ENCODE measurements at regions not wholly inside any gene's neighbourhood (a gene's known extent, or its start where the extent isn't known, plus 50 kb on each side); places are given as distances from the start of the nearest gene placed in this dataset.

- Histone ChIP-seq H3K4me1 (no peaks in the 10 kb centered on the region), H3K27me3 (no peaks in the 10 kb centered on the region), H3K4me3 (no peak overlapping the region), H3K27ac (no peak overlapping the region), H3K9me3 (no peaks in the 10 kb centered on the region), H3K36me3 (no peaks in the 10 kb centered on the region)
- no peak for TF ChIP-seq POLR2A (IDR thresholded peaks at IDR 0.05)
- no peak for TF ChIP-seq CTCF (IDR thresholded peaks at IDR 0.05)
- no peak for TF ChIP-seq EP300 (IDR thresholded peaks at IDR 0.05; ENCODE audit: low read depth)
- TF ChIP-seq POLR2AphosphoS5 (IDR thresholded peaks at IDR 0.05), result no peak
- in situ Hi-C loops (cut with MboI; ENCODE audit: low pct_ligation_motif_present in 1 of 4, low pct_unique_long_range_greater_than_20kb in 1 of 4, low sequenced_read_pairs in 3 of 4), result no loop called here
- intact Hi-C loops (cut with DNase I; ENCODE audit: low total_unique reads), result loop anchor here (5.0 kb wide), 1 partner anchor 1707 kb away; no protein-coding TSS in a partner anchor
- 48 to 54% methylated on average over 5 of the region's 5 CpGs for WGBS, 2 donors (ENCODE audit: low coverage in 1 of 2)
- no peak for DNase-seq
These were observed 193.4 kb upstream of the CPHXL start for GRCh38 chr16:75919664-75920063.

- DNase-seq, result no peak
- no peaks in the 10 kb centered on the region for H3K9me3 ChIP-seq
- intact Hi-C loops (cut with DNase I; ENCODE audit: low total_unique reads), result no loop called here
- H3K27ac ChIP-seq, result no peak overlapping the region
- in situ Hi-C loops (cut with MboI; ENCODE audit: low pct_ligation_motif_present in 1 of 4, low pct_unique_long_range_greater_than_20kb in 1 of 4, low sequenced_read_pairs in 3 of 4), result no loop called here
- TF ChIP-seq POLR2A (IDR thresholded peaks at IDR 0.05) (no peak), EP300 (IDR thresholded peaks at IDR 0.05; ENCODE audit: low read depth) (no peak), CTCF (IDR thresholded peaks at IDR 0.05) (no peak), POLR2AphosphoS5 (IDR thresholded peaks at IDR 0.05) (no peak)
- no peaks in the 10 kb centered on the region for H3K27me3 ChIP-seq
- H3K4me1 ChIP-seq, result no peaks in the 10 kb centered on the region
- no peak overlapping the region for H3K4me3 ChIP-seq
- no peaks in the 10 kb centered on the region for H3K36me3 ChIP-seq
- WGBS, 2 donors (ENCODE audit: low coverage in 1 of 2), result 54% methylated on average over 2 of the region's 2 CpGs; no CpG with 5 or more reads in 1 of the 2 donors
These were observed 195.0 kb upstream of the CPHXL start for GRCh38 chr16:75921281-75921680.

- no peak for DNase-seq
- H3K27ac ChIP-seq, result no peak overlapping the region
These were observed 196.0 kb upstream of the CPHXL start for GRCh38 chr16:75922250-75922649.

GRCh38 chr16:75924397-75924796, 198.1 kb upstream of the CPHXL start:
- Histone ChIP-seq H3K4me1 (no peaks in the 10 kb centered on the region), H3K36me3 (no peaks in the 10 kb centered on the region), H3K27me3 (no peaks in the 10 kb centered on the region), H3K27ac (no peak overlapping the region), H3K4me3 (no peak overlapping the region), H3K9me3 (no peaks in the 10 kb centered on the region)
- DNase-seq, result no peak
- no peak for TF ChIP-seq POLR2AphosphoS5 (IDR thresholded peaks at IDR 0.05)
- in situ Hi-C loops (cut with MboI; ENCODE audit: low pct_ligation_motif_present in 1 of 4, low pct_unique_long_range_greater_than_20kb in 1 of 4, low sequenced_read_pairs in 3 of 4), result no loop called here
- WGBS, 2 donors (ENCODE audit: low coverage in 1 of 2), result 29 to 72% methylated on average over 1 to 3 of the region's 3 CpGs
- intact Hi-C loops (cut with DNase I; ENCODE audit: low total_unique reads), result no loop called here

More at GRCh38 chr16:75922250-75922649, 196.0 kb upstream of the CPHXL start:
- 60 to 63% methylated on average over 3 of the region's 3 CpGs for WGBS, 2 donors (ENCODE audit: low coverage in 1 of 2)
- H3K4me1 ChIP-seq, result no peaks in the 10 kb centered on the region
- H3K4me3 ChIP-seq, result no peak overlapping the region
- TF ChIP-seq EP300 (IDR thresholded peaks at IDR 0.05; ENCODE audit: low read depth) (no peak), CTCF (IDR thresholded peaks at IDR 0.05) (no peak), POLR2AphosphoS5 (IDR thresholded peaks at IDR 0.05) (no peak), POLR2A (IDR thresholded peaks at IDR 0.05) (no peak)
- no peaks in the 10 kb centered on the region for H3K27me3 ChIP-seq
- in situ Hi-C loops (cut with MboI; ENCODE audit: low pct_ligation_motif_present in 1 of 4, low pct_unique_long_range_greater_than_20kb in 1 of 4, low sequenced_read_pairs in 3 of 4) (no loop called here), intact Hi-C loops (cut with DNase I; ENCODE audit: low total_unique reads) (no loop called here)
- no peaks in the 10 kb centered on the region for H3K9me3 ChIP-seq
- H3K36me3 ChIP-seq, result no peaks in the 10 kb centered on the region

- TF ChIP-seq CTCF (IDR thresholded peaks at IDR 0.05) (no peak), POLR2A (IDR thresholded peaks at IDR 0.05) (no peak), EP300 (IDR thresholded peaks at IDR 0.05; ENCODE audit: low read depth) (no peak), POLR2AphosphoS5 (IDR thresholded peaks at IDR 0.05) (no peak)
- H3K4me1 ChIP-seq, result no peaks in the 10 kb centered on the region
- H3K27me3 ChIP-seq, result no peaks in the 10 kb centered on the region
- in situ Hi-C loops (cut with MboI; ENCODE audit: low pct_ligation_motif_present in 1 of 4, low pct_unique_long_range_greater_than_20kb in 1 of 4, low sequenced_read_pairs in 3 of 4), result no loop called here
- H3K9me3 ChIP-seq, result no peaks in the 10 kb centered on the region
- no peak overlapping the region for H3K27ac ChIP-seq
- 31 to 36% methylated on average over 3 to 4 of the region's 4 CpGs for WGBS, 2 donors (ENCODE audit: low coverage in 1 of 2)
- no peak for DNase-seq
- no peaks in the 10 kb centered on the region for H3K36me3 ChIP-seq
- intact Hi-C loops (cut with DNase I; ENCODE audit: low total_unique reads), result no loop called here
- H3K4me3 ChIP-seq, result no peak overlapping the region
These were observed 201.5 kb upstream of the CPHXL start for GRCh38 chr16:75927810-75928209.
